OCI-LY7 (cell line): ENCODE measurements at regions not wholly inside any gene's neighbourhood (a gene's known extent, or its start where the extent isn't known, plus 50 kb on each side); places are given as distances from the start of the nearest gene placed in this dataset.

ENCODE experiments used
- CTCF ChIP-seq: fragments of 200-600 bp; sonication (generic); conservative IDR thresholded peaks from 2 replicates; pipeline ENCODE4 v1.5.1; 2014; ENCODE audit warnings: mild to moderate bottlenecking, antibody characterized with exemption, low read length, moderate library complexity, mixed read lengths
- EZH2phosphoT487 ChIP-seq: fragments of 200-600 bp; sonication (generic); IDR thresholded peaks from 2 replicates; pipeline ENCODE4 v1.6.1; 2018; ENCODE audit warnings: low read depth, borderline replicate concordance, mild to moderate bottlenecking, mixed run types, antibody characterized with exemption, low read length, moderate library complexity, mixed read lengths

GRCh38 chr11:91979775-91980174 is 244.8 kb upstream of the FAT3 start:
- no peak for TF ChIP-seq CTCF
- no peak for TF ChIP-seq EZH2phosphoT487
